ENCODE measurements at regions not wholly inside any gene's neighbourhood (a gene's known extent, or its start where the extent isn't known, plus 50 kb on each side); places are given as distances from the start of the nearest gene placed in this dataset.

DNA sequence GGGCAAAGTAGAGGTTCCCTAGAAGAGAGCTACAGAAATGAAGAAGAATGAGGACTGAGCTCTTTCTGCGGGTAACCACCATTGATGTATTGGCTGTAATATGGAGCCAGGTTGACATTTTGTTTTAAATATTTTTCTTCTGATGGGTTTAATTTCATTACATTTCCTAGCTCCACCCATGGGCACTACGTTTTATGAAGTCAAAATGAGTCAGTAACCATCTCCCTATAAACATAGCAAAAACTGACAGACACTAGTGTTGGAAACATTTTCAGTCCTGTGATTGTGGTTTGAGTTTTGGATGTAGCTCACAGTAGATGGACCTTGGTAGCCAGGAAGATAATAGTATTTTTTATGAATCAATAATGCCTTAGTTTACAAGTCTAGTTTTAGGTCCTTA, 470.4 kb upstream of the B3GALT2 start:
- TF ChIP-seq, protein P1, sequence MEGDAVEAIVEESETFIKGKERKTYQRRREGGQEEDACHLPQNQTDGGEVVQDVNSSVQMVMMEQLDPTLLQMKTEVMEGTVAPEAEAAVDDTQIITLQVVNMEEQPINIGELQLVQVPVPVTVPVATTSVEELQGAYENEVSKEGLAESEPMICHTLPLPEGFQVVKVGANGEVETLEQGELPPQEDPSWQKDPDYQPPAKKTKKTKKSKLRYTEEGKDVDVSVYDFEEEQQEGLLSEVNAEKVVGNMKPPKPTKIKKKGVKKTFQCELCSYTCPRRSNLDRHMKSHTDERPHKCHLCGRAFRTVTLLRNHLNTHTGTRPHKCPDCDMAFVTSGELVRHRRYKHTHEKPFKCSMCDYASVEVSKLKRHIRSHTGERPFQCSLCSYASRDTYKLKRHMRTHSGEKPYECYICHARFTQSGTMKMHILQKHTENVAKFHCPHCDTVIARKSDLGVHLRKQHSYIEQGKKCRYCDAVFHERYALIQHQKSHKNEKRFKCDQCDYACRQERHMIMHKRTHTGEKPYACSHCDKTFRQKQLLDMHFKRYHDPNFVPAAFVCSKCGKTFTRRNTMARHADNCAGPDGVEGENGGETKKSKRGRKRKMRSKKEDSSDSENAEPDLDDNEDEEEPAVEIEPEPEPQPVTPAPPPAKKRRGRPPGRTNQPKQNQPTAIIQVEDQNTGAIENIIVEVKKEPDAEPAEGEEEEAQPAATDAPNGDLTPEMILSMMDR (IDR thresholded peaks at IDR 0.05), result no peak
- no peak for TF ChIP-seq HOXA7 (CRISPR knock-in tag; IDR thresholded peaks at IDR 0.05)
- no peak for TF ChIP-seq EHMT2 (IDR thresholded peaks at IDR 0.05; ENCODE audit: low read depth)
- TF ChIP-seq, protein P2, sequence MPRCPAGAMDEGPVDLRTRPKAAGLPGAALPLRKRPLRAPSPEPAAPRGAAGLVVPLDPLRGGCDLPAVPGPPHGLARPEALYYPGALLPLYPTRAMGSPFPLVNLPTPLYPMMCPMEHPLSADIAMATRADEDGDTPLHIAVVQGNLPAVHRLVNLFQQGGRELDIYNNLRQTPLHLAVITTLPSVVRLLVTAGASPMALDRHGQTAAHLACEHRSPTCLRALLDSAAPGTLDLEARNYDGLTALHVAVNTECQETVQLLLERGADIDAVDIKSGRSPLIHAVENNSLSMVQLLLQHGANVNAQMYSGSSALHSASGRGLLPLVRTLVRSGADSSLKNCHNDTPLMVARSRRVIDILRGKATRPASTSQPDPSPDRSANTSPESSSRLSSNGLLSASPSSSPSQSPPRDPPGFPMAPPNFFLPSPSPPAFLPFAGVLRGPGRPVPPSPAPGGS (IDR thresholded peaks at IDR 0.05), result no peak
- TF ChIP-seq, protein P3, sequence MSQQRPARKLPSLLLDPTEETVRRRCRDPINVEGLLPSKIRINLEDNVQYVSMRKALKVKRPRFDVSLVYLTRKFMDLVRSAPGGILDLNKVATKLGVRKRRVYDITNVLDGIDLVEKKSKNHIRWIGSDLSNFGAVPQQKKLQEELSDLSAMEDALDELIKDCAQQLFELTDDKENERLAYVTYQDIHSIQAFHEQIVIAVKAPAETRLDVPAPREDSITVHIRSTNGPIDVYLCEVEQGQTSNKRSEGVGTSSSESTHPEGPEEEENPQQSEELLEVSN (IDR thresholded peaks at IDR 0.05; ENCODE audit: borderline replicate concordance, low read depth), result no peak
- no peak for TF ChIP-seq RAD21 (conservative IDR thresholded peaks at IDR 0.05 in 1 of 2, IDR thresholded peaks at IDR 0.05 in 1 of 2)
- TF ChIP-seq NR3C1 (IDR thresholded peaks at IDR 0.05), result no peak
- no peak for TF ChIP-seq POLR2A (IDR thresholded peaks at IDR 0.05; ENCODE audit: low read length)
- TF ChIP-seq BHLHE40 (IDR thresholded peaks at IDR 0.05; ENCODE audit: low read depth, low read length), result no peak
- no peak for TF ChIP-seq RFX5 (IDR thresholded peaks at IDR 0.05)
- no peak for TF ChIP-seq MAFK (IDR thresholded peaks at IDR 0.05; ENCODE audit: partially characterized antibody)

Measured in A549 (cell line).